ENCODE measurements at regions not wholly inside any gene's neighbourhood (a gene's known extent, or its start where the extent isn't known, plus 50 kb on each side); places are given as distances from the start of the nearest gene placed in this dataset.

DNA sequence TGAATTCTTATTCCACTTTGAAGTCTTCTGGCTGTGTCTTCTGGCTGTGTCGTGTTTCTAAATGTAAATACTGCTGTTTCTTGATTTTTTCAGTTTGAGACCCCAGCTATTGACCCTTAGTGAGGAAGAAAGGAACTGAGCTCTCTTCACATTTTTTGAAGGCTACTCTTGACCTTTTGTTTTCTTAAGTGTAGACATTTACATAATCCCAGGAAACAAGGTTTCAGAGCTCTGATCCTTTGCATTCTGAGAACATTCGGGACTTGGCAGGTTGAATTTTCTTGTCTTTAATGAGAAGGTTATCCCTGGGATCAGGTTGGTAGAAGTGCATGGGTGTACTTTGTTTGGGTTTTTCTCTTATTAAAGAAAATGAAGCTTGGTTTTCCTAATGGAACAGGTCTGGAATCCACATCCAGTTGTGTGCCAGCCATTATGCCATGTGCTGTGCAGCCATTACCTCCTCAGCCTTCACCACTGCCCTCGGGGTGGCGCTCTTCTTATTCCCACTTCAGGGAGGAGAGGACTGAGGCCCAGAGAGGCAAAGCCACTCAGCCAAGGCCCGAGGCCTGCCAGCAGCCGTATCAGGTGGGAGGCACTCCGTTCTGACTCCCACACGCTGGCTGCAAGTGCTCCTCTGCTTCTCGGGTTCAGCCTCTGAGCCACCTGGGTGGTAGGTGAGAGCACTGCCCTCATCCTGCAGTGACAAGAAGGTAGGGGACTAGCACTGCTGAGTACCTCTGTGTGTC lies 120.9 kb downstream of the BEGAIN start:
- no peaks in the 10 kb centered on the region for H3K9me3 Mint-ChIP-seq
- DNase-seq (ENCODE audit: low spot score in 2 of 2) (no peak), ATAC-seq (no peak)
- no peak overlapping the region for H3K27ac Mint-ChIP-seq
- no peaks in the 10 kb centered on the region for H3K36me3 Mint-ChIP-seq

DNA sequence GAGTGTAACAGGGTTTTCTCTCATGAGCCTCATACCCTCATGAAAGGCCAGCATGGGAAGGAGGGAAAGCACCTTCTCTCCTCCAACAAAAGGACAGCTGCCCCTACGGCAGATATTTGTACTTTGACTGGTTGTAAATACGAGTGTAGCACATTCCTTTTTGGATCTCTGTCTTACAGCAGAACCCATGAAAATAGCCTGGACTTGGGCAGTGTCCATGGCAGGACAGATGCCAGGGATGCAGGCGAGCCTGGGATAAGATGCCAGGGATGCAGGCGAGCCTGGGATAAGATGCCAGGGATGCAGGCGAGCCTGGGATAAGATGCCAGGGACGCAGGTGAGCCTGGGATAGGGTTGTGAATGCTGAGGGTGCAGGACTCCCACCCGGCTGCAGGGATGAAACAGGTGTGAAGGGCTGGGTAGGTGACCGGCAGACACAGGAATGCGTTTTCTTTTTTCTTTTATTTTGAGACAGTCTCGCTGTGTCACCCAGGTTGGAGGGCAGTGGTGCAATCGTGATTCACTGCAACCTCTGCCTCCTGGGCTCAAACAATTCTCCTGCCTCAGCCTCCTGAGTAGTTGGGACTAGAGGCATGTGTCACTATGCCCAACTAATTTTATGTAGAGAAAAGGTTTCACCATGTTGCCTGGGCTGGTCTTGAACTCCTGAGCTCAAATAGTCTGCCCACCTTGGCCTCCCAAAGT lies 120.0 kb downstream of the BEGAIN start:
- no peaks in the 10 kb centered on the region for H3K9me3 Mint-ChIP-seq
- no peak overlapping the region for H3K27ac Mint-ChIP-seq
- DNase-seq (ENCODE audit: low spot score in 2 of 2) (no peak), ATAC-seq (no peak)
- H3K36me3 Mint-ChIP-seq = no peaks in the 10 kb centered on the region

DNA sequence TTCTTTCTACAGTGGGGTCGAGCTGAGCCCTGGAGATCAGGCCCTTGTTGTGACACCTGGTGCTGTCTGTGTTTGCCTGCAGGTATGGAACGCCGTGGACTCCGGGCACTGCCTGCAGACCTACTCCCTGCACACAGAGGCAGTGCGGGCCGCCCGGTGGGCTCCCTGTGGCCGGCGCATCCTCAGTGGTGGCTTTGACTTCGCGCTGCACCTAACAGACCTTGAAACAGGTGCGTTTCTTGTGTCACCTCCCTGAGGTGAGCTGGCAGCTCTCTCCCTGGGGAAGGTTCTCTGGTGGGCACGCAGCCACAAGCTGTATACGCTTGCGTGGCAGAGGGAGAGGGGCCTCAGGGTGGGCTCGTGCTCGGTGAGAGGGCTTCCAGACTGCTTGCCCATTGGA lies 119.3 kb downstream of the BEGAIN start:
- ATAC-seq = no peak
- Mint-ChIP-seq H3K9me3 (no peaks in the 10 kb centered on the region), H3K27ac (no peak overlapping the region), H3K36me3 (no peaks in the 10 kb centered on the region)
- DNase-seq (ENCODE audit: low spot score in 2 of 2) = no peak

DNA sequence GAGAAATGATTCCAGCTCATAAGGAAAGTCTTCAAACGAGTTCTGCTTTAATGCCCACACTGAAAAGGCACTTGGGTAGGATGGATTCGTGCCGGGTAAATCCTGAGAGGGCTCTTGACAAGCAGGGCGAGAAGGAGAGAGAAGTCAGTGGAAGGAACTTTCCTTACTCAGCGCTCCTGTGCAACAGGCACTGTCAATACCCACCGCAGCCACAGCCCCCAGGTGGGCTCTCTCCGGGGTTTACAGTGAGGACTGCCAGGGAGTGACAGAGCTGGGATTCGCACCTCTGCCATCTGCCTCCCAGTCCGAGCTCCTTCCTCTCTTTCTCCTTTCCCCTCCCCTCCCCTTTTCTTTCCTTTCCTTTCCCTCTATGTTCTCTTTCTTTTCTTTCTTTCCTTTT lies 118.7 kb downstream of the BEGAIN start:
- H3K36me3 Mint-ChIP-seq = no peaks in the 10 kb centered on the region
- H3K9me3 Mint-ChIP-seq = no peaks in the 10 kb centered on the region
- no peak for DNase-seq (ENCODE audit: low spot score in 2 of 2)
- no peak overlapping the region for H3K27ac Mint-ChIP-seq
- ATAC-seq = no peak

DNA sequence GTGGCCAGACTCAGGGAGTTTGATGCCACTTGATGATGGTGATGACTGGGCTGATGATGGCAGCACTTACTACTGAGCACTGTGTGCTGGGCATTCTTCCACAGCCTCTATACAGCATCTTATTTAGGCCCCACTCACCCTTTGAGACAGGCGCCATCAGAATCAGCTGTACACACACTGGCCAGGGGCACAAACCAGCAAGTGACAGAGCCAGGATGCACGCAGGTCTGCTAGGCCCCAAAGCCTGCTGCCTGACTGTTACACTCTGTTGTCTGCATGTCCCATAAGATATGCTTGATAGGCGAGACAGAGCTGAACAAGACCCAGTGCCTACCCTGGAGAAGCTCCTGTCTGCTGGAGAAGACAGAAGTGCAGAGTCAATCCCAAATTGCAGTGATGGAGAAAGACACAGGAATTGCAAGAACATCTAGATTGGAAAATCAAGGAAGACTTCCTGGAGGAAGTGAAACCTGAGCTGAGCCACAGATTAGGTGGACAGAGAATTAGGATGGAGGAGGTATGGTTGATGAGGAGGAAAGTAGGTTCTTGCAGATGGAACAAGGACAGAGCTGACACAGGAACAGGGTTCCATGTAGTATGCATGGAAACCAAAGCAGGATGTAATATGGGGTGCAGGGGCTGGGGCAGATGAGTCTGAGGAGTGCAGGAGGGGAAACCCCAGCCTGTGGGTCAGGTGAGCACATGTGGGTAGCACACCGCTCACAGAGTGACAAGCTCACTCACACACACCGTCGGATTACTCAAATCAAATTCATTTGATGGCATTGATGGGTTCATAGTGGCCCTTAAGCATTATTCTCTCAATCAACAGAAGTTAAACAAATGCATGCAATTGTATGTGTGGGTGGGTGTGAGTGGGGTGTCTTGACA lies 117.3 kb downstream of the BEGAIN start:
- Mint-ChIP-seq H3K27ac (peak overlapping the region in 1 of 2 donors; percentile 67), H3K36me3 (no peaks in the 10 kb centered on the region), H3K9me3 (no peaks in the 10 kb centered on the region)
- ATAC-seq (peak; percentile 90 to 94), DNase-seq (ENCODE audit: low spot score in 2 of 2) (no peak)

DNA sequence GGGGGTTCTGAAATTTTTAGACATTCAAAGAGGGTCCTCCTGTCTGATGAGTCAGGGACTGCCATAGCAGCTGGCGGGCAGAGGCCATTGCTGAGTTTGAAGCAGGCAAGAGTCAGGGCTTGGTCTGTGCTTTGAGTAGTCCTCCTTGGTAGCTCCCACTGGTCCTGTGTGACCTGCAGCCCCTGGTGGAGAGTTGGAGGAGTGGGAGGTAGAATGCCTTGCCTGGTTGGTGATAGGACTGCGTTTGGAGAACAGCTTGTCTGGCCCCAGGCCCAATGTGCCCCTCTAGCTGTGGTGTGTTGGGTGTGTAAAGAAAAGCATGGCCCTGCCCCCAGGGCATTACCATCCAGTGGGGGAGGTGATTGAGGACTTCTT lies 116.7 kb downstream of the BEGAIN start:
- DNase-seq (ENCODE audit: low spot score in 2 of 2) = no peak
- peak in 1 of 2 donors; percentile 28 for ATAC-seq
- Mint-ChIP-seq H3K27ac (no peak overlapping the region), H3K36me3 (no peaks in the 10 kb centered on the region), H3K9me3 (no peaks in the 10 kb centered on the region)

DNA sequence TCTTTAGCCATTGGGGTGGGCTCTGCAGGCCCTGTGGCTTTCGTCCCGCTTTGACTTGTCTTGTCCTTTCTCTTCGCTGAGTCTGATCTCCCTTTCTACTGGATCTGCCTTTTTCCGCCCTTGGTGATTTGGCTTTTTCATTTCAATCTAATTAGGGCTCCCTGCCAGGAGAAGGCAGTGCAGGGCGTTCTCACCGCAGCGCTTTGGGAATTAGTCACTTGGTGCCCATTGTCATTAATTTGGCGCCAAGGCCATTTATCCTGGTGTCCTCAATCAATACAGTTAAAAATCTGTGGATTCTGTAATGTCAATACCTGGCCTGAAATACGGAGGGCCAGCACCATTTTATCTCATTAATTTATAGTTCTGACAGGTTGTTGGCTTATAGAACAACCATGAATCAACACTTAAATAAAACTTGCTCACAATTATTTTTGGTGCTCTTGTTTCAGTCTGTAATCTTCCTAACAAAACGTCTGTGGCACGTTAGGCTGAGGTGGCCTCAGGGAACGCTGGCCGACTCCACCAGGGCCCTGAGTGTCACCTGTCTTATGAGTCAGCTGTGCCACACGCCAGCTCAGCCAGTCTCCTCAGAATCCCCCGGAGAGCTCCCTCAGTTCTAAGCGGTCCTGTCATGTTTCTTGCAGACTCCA lies 115.7 kb downstream of the BEGAIN start:
- no peaks in the 10 kb centered on the region for H3K9me3 Mint-ChIP-seq

DNA sequence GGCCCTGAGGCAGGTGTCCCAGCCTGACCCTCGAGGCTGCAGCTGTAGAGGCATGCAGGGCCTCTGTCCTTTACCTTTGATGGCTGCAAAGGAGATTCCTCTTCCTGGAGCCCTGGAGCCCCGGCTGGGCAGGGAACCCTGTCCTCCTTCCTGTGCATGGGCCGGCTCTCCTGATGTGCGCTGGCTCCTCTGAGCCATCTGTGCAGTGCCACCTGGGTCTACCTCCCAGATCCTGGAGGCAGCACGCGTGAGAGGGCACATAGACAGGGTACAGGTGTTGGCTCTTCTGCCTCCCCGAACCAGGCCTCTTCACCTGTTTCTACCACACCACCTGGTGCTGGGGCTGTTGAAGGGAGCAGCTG lies 115.1 kb downstream of the BEGAIN start:
- DNase-seq (ENCODE audit: low spot score in 2 of 2) (no peak), ATAC-seq (no peak)
- no peak overlapping the region for H3K27ac Mint-ChIP-seq
- no peaks in the 10 kb centered on the region for H3K9me3 Mint-ChIP-seq
- no peaks in the 10 kb centered on the region for H3K36me3 Mint-ChIP-seq

More for the DNA sequence above, 115.7 kb downstream of the BEGAIN start:
- ATAC-seq (no peak), DNase-seq (ENCODE audit: low spot score in 2 of 2) (no peak)
- Mint-ChIP-seq H3K36me3 (no peaks in the 10 kb centered on the region), H3K27ac (no peak overlapping the region)

DNA sequence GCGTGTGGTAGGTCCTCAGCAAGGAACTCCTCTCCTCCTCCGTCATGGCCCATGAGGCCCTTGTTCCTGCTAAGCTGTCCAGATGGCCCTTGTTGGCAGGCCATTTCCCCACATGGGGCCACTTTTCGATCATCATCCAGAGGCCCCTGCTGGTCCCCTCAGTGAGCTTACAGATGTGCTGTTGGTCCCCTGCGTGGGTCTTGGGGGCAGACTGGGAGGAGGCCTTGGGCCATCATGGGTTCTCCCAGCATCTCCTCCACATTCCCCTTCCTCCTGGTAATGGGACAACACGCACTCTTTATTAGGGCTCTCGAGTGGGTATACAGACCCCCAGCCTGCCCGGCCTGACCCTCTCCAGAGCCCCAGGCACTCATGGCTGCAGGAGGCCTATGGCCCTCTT lies 114.7 kb downstream of the BEGAIN start:
- Mint-ChIP-seq H3K36me3 (no peaks in the 10 kb centered on the region), H3K9me3 (no peaks in the 10 kb centered on the region)
- no peak for ATAC-seq

DNA sequence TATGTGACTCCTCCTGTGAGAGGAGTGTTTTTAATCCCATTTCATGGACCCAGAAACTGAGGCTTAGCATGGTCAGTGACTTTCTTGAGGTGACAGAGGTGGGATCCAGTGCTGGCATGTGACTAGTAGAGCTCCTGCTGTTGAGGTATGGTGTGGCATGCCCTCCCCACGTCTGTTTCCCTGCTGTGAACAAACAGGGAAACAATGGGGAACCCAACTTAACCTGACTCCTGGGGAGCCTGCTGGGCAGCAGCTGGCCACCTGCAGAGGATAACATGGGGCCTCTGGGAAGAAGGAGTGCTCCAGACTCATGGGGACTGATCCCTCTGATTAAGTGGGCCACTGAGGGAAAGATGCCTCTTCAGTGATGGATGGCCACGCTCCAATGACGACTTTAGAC lies 114.0 kb downstream of the BEGAIN start:
- ATAC-seq = no peak
- no peaks in the 10 kb centered on the region for H3K36me3 Mint-ChIP-seq
- H3K27ac Mint-ChIP-seq = no peak overlapping the region
- H3K9me3 Mint-ChIP-seq = no peaks in the 10 kb centered on the region
- no peak for DNase-seq (ENCODE audit: low spot score in 2 of 2)

More for the DNA sequence above, 114.7 kb downstream of the BEGAIN start:
- DNase-seq (ENCODE audit: low spot score in 2 of 2) = no peak
- H3K27ac Mint-ChIP-seq = peak overlapping the region in 1 of 2 donors; percentile 61

DNA sequence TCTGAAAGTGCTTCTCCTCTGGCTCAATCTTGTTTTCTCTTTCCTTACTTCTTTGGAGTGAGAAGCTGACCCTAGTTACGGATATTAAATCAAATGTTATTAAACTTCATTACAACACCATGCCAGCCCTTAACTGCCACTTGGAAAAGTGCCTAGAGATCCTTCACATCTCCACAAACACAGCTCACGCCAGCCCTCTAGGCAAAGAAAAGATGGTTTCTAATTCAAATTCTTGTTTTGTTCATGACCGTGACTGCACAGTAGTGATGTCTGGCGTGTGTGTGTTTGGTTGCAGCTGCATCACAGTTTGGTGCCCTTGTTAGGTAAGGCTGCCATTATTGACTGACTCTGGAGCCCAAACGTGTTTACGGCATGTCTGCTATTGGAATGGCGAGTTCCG lies 113.0 kb downstream of the BEGAIN start:
- Mint-ChIP-seq H3K36me3 (no peaks in the 10 kb centered on the region), H3K27ac (no peak overlapping the region), H3K9me3 (no peaks in the 10 kb centered on the region)
- DNase-seq (ENCODE audit: low spot score in 2 of 2) (no peak), ATAC-seq (no peak)

DNA sequence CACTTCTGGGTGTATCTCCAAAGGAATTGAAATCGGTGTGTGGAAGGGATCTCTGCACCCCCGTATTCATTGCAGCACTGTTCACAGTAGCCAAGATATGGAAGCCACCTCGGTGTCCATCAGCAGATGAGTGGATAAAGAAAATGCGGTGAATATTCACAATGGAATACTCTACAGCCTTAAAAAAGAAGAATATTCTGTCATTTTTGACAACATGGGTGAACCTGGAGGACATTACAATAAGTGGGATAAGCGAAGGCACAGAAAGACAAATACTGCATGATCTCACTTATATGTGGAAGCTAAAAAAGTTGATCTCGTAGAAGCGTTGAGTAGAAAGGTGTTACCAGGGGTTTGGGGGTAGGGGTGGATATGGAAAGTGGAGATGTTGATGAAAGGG lies 111.9 kb downstream of the BEGAIN start:
- ATAC-seq = no peak
- DNase-seq (ENCODE audit: low spot score in 2 of 2) = no peak
- H3K27ac Mint-ChIP-seq = no peak overlapping the region
- H3K36me3 Mint-ChIP-seq = no peaks in the 10 kb centered on the region
- H3K9me3 Mint-ChIP-seq = no peaks in the 10 kb centered on the region

DNA sequence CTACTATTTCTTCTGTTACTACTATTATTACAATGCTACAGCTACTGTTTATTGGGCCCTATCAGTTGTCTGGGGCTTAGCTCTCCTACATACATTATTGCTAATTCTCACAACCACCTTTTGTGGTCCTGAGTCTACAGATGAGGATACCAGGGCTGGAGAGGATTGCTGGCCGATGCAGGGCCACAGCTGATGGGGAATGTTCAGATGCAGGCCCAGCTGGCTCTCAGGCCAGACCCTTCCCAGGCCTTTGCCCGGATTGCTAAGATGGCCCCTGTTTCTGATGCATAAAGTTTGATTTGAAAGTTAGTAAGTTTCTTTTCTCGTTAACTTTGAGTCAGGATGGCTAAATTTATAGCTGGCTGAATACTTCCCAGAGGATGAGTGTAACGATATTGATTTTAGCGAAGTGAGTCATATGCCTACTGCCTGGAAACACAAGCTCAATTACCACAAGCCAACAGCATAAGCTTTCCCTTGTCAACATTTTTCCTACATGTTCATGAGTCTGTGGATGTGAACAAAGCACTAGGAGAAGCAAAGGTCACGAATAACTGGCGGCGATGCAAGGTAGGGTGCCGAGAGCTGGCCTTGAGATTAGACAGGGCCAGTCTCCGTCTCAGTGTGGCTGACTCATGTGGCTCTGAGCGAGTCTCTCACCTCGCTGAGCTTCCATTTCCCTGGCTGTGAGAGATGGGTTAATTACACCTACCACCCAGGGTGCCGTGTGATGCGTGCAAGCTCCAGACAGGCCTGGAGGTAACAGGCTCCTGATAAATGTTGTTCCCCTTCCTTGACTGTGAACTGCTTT lies 111.0 kb downstream of the BEGAIN start:
- H3K27ac Mint-ChIP-seq = no peak overlapping the region
- no peak for ATAC-seq
- no peaks in the 10 kb centered on the region for H3K36me3 Mint-ChIP-seq
- no peaks in the 10 kb centered on the region for H3K9me3 Mint-ChIP-seq
- no peak for DNase-seq (ENCODE audit: low spot score in 2 of 2)

DNA sequence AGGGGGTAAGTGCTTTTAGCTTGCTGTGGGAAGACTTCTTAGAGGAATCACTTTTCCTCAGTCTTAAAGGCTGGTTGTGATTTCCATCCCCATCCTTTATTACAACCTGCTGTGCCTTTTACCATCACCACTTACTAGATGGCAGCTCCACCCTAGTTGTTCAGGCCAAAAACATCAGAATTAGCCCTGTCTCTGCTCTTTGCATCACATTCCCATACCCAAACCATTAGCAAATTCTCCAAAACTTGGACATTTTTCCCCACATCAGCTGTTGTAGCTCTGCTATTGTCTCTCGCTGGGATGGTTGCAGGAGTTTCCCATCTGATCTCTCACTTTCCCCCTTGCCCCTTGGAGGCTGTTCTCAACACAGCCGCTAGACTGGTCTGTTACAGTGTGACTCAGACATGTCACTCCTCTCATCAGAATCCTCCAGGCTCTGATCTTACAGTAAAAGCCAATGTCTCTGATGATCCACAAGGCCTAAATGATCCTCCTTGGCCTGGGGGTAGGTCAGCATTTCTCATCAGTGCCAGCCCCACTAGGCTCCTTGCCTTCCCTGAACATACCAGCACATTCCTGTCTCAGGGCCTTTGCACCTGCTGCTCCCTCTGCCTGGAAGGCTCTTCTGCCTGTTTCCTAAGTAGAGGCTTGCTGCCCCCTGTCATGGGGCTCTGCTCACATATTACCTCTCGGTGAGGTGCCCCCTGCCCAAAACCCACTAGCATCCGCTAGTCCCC lies 102.5 kb downstream of the BEGAIN start:
- H3K27ac Mint-ChIP-seq = no peak overlapping the region
- ATAC-seq = no peak
- peaks cover 0 to 10% of the 10 kb centered on the region in 2 donors for H3K36me3 Mint-ChIP-seq
- no peaks in the 10 kb centered on the region for H3K9me3 Mint-ChIP-seq
- no peak for DNase-seq (ENCODE audit: low spot score in 2 of 2)

DNA sequence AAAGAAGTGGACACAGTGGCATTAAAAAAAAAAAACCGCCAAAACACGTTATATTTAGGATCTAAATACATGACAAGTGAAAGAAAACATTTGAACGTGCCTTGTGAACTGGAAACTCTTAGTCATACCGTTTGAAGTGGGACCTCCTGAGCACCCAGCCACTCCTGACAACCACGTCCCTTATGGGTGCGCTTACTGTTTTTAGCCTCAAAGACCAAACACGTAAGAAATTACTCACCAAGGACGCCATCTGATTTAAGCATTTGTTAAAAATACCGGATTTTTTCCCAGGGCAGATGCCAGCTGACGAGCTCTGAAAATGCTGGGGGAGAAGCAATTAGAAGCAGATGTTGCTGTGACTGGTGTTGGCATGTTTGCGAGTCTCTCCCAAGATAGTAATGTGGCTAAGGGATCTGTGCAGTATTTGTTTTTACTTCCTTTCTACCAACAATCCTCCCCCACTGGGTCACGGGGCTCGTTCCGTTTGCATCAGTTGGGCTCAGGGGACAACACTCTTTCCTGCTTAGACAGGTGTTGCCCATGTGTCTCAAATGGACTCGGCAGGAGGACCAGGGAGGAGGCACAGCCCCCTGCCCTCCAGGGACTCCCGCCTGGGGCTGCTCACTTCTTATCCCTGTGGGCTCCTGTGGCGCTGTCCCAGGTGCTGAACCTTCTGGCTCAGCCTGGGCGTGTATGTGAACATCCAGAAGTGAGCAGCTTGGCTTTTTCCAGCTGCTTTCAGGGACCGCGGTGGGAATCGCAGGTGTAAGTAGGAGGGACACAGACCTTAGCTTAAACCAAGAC lies 101.0 kb downstream of the BEGAIN start:
- Mint-ChIP-seq H3K9me3 (no peaks in the 10 kb centered on the region), H3K27ac (no peak overlapping the region), H3K36me3 (peaks cover 0 to 10% of the 10 kb centered on the region in 2 donors)
- ATAC-seq (peak; percentile 28 to 66), DNase-seq (ENCODE audit: low spot score in 2 of 2) (peak in 1 of 2 donors; percentile 73)
